ENCODE measurements at regions not wholly inside any gene's neighbourhood (a gene's known extent, or its start where the extent isn't known, plus 50 kb on each side); places are given as distances from the start of the nearest gene placed in this dataset.

DNA sequence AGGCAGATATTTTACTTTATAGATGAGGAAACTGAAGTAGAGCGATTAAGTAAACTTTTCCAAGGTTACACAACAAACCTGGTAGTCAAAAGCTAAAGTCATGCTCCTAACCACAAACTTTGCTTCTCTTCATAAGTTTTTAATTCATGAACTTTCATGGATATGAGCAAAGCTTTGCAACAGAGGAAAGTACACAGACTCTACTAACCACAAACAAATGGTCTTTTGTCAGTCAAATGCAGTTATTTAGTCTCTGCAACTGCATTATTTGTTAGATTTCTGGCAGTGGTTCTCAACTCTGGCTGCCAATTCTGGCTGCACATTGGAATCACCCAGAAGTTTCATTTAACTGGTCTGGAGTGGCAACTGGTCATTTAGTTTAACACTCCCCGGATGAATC lies 140.6 kb upstream of the TMEM168 start:
- Histone ChIP-seq H3K4me2 (ENCODE audit: low read length) (no peak overlapping the region), H3K9me2 (ENCODE audit: insufficient read depth) (no peaks in the 10 kb centered on the region), H3K36me3 (ENCODE audit: control insufficient read depth in 1 of 2, insufficient read depth in 2 of 2, low read length in 2 of 2) (no peaks in the 10 kb centered on the region), H3K27ac (ENCODE audit: low read depth, low read length) (no peak overlapping the region), H3K4me3 (replicated peaks in 1 of 2; ENCODE audit: low read depth in 1 of 2, low read length in 2 of 2) (no peak overlapping the region), H3K27me3 (ENCODE audit: insufficient read depth, low read length) (no peaks in the 10 kb centered on the region), H3K79me2 (ENCODE audit: insufficient read depth, low read length) (no peaks in the 10 kb centered on the region), H3K4me1 (ENCODE audit: control insufficient read depth in 1 of 2, insufficient read depth in 2 of 2, low read length in 2 of 2) (no peaks in the 10 kb centered on the region), H4K20me1 (ENCODE audit: insufficient read depth) (no peaks in the 10 kb centered on the region), H2AFZ (ENCODE audit: low read depth, low read length, poor library complexity, severe bottlenecking) (no peak overlapping the region), H3K9me3 (ENCODE audit: control insufficient read depth in 1 of 2, insufficient read depth in 1 of 2, low read depth in 1 of 2, low read length in 2 of 2) (no peaks in the 10 kb centered on the region), H3K9ac (ENCODE audit: low read length) (no peak overlapping the region)
- intact Hi-C loops (cut with micrococcal nuclease): no loop called here
- DNase-seq (ENCODE audit: low read depth, low spot score) (no peak), ATAC-seq (no peak)
- RAD21 ChIA-PET (ENCODE audit: low non-redundant PET in 1 of 2, low total read pairs in 2 of 2, uncharacterized antibody in 2 of 2, unreplicated experiment in 2 of 2): no interaction called here
- no TSS peak for BruUV-seq (replicated peaks)
- CTCF ChIA-PET: no interaction called here
- TF ChIP-seq ELF1 (IDR thresholded peaks at IDR 0.05; ENCODE audit: borderline replicate concordance, low read depth): no peak
- POLR2A ChIA-PET: no interaction called here

DNA sequence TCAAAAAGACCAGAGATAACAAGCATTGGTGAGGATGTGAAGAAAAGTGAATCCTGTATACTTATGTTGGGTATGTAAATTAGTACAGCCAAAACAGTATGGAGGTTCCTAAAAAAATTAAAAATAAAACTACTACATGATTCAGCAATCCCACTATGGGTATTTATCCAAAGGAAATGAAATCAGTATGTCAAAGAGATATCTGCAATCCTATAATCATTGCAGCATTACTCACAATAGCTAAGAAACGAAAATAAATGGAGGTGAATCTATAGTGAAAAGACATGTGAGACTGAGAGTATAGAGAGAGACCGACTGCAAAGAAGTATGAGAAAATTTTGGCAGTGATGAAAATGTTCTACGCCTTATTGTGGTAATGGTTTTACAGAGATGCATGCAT lies 139.2 kb upstream of the TMEM168 start:
- H4K20me1 ChIP-seq (ENCODE audit: insufficient read depth): no peaks in the 10 kb centered on the region
- H3K4me3 ChIP-seq (replicated peaks in 1 of 2; ENCODE audit: low read depth in 1 of 2, low read length in 2 of 2): no peak overlapping the region
- no peaks in the 10 kb centered on the region for H3K36me3 ChIP-seq (ENCODE audit: control insufficient read depth in 1 of 2, insufficient read depth in 2 of 2, low read length in 2 of 2)
- ATAC-seq: no peak
- ChIA-PET RAD21 (ENCODE audit: low non-redundant PET in 1 of 2, low total read pairs in 2 of 2, uncharacterized antibody in 2 of 2, unreplicated experiment in 2 of 2) (no interaction called here), POLR2A (no interaction called here), CTCF (no interaction called here)
- no peaks in the 10 kb centered on the region for H3K79me2 ChIP-seq (ENCODE audit: insufficient read depth, low read length)
- no peaks in the 10 kb centered on the region for H3K4me1 ChIP-seq (ENCODE audit: control insufficient read depth in 1 of 2, insufficient read depth in 2 of 2, low read length in 2 of 2)
- no peak overlapping the region for H3K4me2 ChIP-seq (ENCODE audit: low read length)
- H3K9me2 ChIP-seq (ENCODE audit: insufficient read depth): no peaks in the 10 kb centered on the region
- BruUV-seq (replicated peaks): no TSS peak
- H3K27me3 ChIP-seq (ENCODE audit: insufficient read depth, low read length): no peaks in the 10 kb centered on the region
- H2AFZ ChIP-seq (ENCODE audit: low read depth, low read length, poor library complexity, severe bottlenecking): no peak overlapping the region
- H3K9ac ChIP-seq (ENCODE audit: low read length): no peak overlapping the region
- intact Hi-C loops (cut with micrococcal nuclease): no loop called here
- DNase-seq (ENCODE audit: low read depth, low spot score): no peak
- no peak overlapping the region for H3K27ac ChIP-seq (ENCODE audit: low read depth, low read length)
- no peaks in the 10 kb centered on the region for H3K9me3 ChIP-seq (ENCODE audit: control insufficient read depth in 1 of 2, insufficient read depth in 1 of 2, low read depth in 1 of 2, low read length in 2 of 2)
- TF ChIP-seq TCF7L2 (IDR thresholded peaks at IDR 0.05; ENCODE audit: borderline replicate concordance, extremely low read depth, insufficient read depth, insufficient read length) (no peak), MAX (IDR thresholded peaks at IDR 0.05) (no peak), CTCF (IDR thresholded peaks at IDR 0.05 in 2 of 3, conservative IDR thresholded peaks at IDR 0.05 in 1 of 3; ENCODE audit: borderline replicate concordance in 1 of 3, insufficient read depth in 1 of 3, low read depth in 2 of 3, low read length in 2 of 3) (no peak), SIN3A (IDR thresholded peaks at IDR 0.05; ENCODE audit: low read depth) (no peak), RAD21 (IDR thresholded peaks at IDR 0.05; ENCODE audit: low read depth) (no peak), ELF1 (IDR thresholded peaks at IDR 0.05; ENCODE audit: borderline replicate concordance, low read depth) (no peak), FOSL1 (IDR thresholded peaks at IDR 0.05; ENCODE audit: low read depth) (no peak), REST (IDR thresholded peaks at IDR 0.05; ENCODE audit: low read depth) (no peak), CBX3 (IDR thresholded peaks at IDR 0.05; ENCODE audit: low read depth) (no peak), YY1 (IDR thresholded peaks at IDR 0.05; ENCODE audit: extremely low read depth, insufficient replicate concordance, low read depth, low read length) (no peak), ZNF274 (IDR thresholded peaks at IDR 0.05; ENCODE audit: low read depth, low read length) (no peak), EZH2 (IDR thresholded peaks at IDR 0.05) (no peak), JUND (IDR thresholded peaks at IDR 0.05) (no peak)
- TF ChIP-seq, protein P1, sequence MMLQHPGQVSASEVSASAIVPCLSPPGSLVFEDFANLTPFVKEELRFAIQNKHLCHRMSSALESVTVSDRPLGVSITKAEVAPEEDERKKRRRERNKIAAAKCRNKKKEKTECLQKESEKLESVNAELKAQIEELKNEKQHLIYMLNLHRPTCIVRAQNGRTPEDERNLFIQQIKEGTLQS (IDR thresholded peaks at IDR 0.05): no peak
